B cell (primary cell): ENCODE measurements at regions not wholly inside any gene's neighbourhood (a gene's known extent, or its start where the extent isn't known, plus 50 kb on each side); places are given as distances from the start of the nearest gene placed in this dataset.

Experiments used
- ATAC-seq: fragments of 200-7000 bp; cut with Tn5 transposase; one replicate; pipeline ENCODE4 v1.10.0; 2021; ENCODE audit warnings: low read depth, mild to moderate bottlenecking, moderate number of reproducible peaks, moderate library complexity
- CTCF ChIA-PET: fragments of 350-600 bp; sonication (Branson Sonifier 250); formaldehyde crosslinking; loops from one replicate; lab custom pipeline; 2021; ENCODE audit warnings: antibody characterized with exemption, inconsistent platforms; lab: Charles Lee
- POLR2A ChIA-PET: fragments of 350-600 bp; sonication (Branson Sonifier 250); formaldehyde crosslinking; loops from one replicate; lab custom pipeline; 2021; ENCODE audit warnings: antibody characterized with exemption; lab: Charles Lee
- DNase-seq: peaks from one replicate; pipeline ENCODE4 v3.0.0; 2013
- H2AFZ ChIP-seq: 2 replicates; pipeline ENCODE4 v1.6.1; 2012; ENCODE audit warnings: mild to moderate bottlenecking, low read depth, low read length; ENCODE audit not compliant: insufficient read depth, poor library complexity, severe bottlenecking
- H3K27ac ChIP-seq, 2 donors: 1 replicate in 1 of 2; 2 replicates in 1 of 2; pipeline ENCODE4 v1.5.1; 2012 to 2013; ENCODE audit warnings: low read length in 2 of 2, mild to moderate bottlenecking in 2 of 2, moderate library complexity in 1 of 2
- H3K27me3 ChIP-seq, 4 experiments: fragments of 200-600 bp in 1 of 4; sonication (generic) in 1 of 4; replicated peaks in 1 of 4; 1 replicate in 2 of 4; 2 replicates in 2 of 4; pipeline versions ENCODE4 v1.6.1 to v1.7.0; 2013 to 2016; ENCODE audit warnings: low read length in 3 of 4, mild to moderate bottlenecking in 2 of 4, mixed read lengths in 1 of 4, moderate library complexity in 1 of 4; ENCODE audit not compliant: insufficient read depth in 4 of 4, control insufficient read depth in 3 of 4; ENCODE audit errors: control extremely low read depth in 1 of 4
- H3K36me3 ChIP-seq, 2 experiments: replicated peaks in 1 of 2; 1 replicate in 1 of 2; 2 replicates in 1 of 2; pipeline versions ENCODE4 v1.6.1 to v1.7.1; 2013; ENCODE audit warnings: low read length in 1 of 2; ENCODE audit not compliant: insufficient read depth in 2 of 2, control insufficient read depth in 1 of 2; ENCODE audit errors: control extremely low read depth in 1 of 2, extremely low read depth in 1 of 2
- H3K4me1 ChIP-seq, 2 donors: fragments of 200-600 bp in 1 of 2; sonication (generic) in 1 of 2; 1 replicate in 1 of 2; 2 replicates in 1 of 2; pipeline versions ENCODE4 v1.5.1 to v1.6.1; 2013 to 2017; ENCODE audit warnings: low read length in 2 of 2; ENCODE audit not compliant: control insufficient read depth in 2 of 2, insufficient read depth in 2 of 2
- H3K4me2 ChIP-seq: replicated peaks from 2 replicates; pipeline ENCODE3; 2012; ENCODE audit warnings: mild to moderate bottlenecking, low read depth, low read length; ENCODE audit not compliant: poor library complexity, severe bottlenecking
- H3K4me3 ChIP-seq, 5 experiments: fragments of 200-600 bp in 1 of 5; sonication (generic) in 1 of 5; 1 replicate in 3 of 5; 2 replicates in 2 of 5; pipeline versions ENCODE4 v1.5.1 to v1.7.0; 2011 to 2016; ENCODE audit warnings: low read length in 4 of 5, mild to moderate bottlenecking in 4 of 5, low read depth in 2 of 5, control low read depth in 1 of 5, moderate library complexity in 1 of 5; ENCODE audit not compliant: insufficient read depth in 1 of 5; ENCODE audit errors: control extremely low read depth in 1 of 5, extremely low read depth in 1 of 5
- H3K79me2 ChIP-seq: fragments of 200-600 bp; sonication (generic); one replicate; pipeline ENCODE4 v1.6.0; 2016; ENCODE audit warnings: low read length; ENCODE audit not compliant: control insufficient read depth, insufficient read depth
- H3K9ac ChIP-seq: fragments of 200-600 bp; sonication (generic); 2 replicates; pipeline ENCODE4 v1.6.1; 2017; ENCODE audit warnings: mild to moderate bottlenecking, low read length, moderate library complexity
- H3K9me3 ChIP-seq, 3 donors: one replicate each; pipeline versions ENCODE4 v1.6.1 to v1.7.1; 2013; ENCODE audit warnings: low read length in 2 of 3; ENCODE audit not compliant: control insufficient read depth in 2 of 3, insufficient read depth in 1 of 3; ENCODE audit errors: control extremely low read depth in 1 of 3
- H4K20me1 ChIP-seq: 2 replicates; pipeline ENCODE4 v1.6.0; 2012; ENCODE audit warnings: mild to moderate bottlenecking, low read length; ENCODE audit not compliant: insufficient read depth, control insufficient read depth, poor library complexity, severe bottlenecking
- H3K27ac Mint-ChIP-seq: one replicate; pipeline ENCODE4 v1.8.0; 2021; ENCODE audit warnings: mixed read lengths
- H3K27me3 Mint-ChIP-seq: one replicate; pipeline ENCODE4 v1.8.0; 2021; ENCODE audit warnings: mixed read lengths
- H3K4me1 Mint-ChIP-seq: one replicate; pipeline ENCODE4 v1.8.0; 2021; ENCODE audit warnings: mixed read lengths
- H3K4me3 Mint-ChIP-seq: one replicate; pipeline ENCODE4 v1.8.0; 2021; ENCODE audit warnings: mixed read lengths
- H3K9me3 Mint-ChIP-seq: one replicate; pipeline ENCODE4 v1.8.0; 2022; ENCODE audit warnings: mixed read lengths; ENCODE audit not compliant: insufficient read depth
- EZH2 ChIP-seq: IDR thresholded peaks from 2 replicates; pipeline ENCODE4 v1.6.1; 2012; ENCODE audit warnings: borderline replicate concordance, low read depth, mild to moderate bottlenecking, moderate library complexity, low read length; ENCODE audit not compliant: insufficient read depth, poor library complexity, severe bottlenecking
- WGBS: methylation state at CpG from one replicate; pipeline ENCODE4 v1.1.5; 2013; ENCODE audit warnings: missing lambda C conversion rate; ENCODE audit not compliant: insufficient coverage; 5-methylcytosine and 5-hydroxymethylcytosine counted together
- intact Hi-C: fragments of 100-400 bp; cut with micrococcal nuclease; formaldehyde crosslinking; loops from one replicate; pipeline ENCODE4 v1.10.0; 2022
- TF ChIP-seq, protein P1 (sequence below): fragments of 200-600 bp; IDR thresholded peaks from one replicate; pipeline ENCODE4 v1.8.0; 2022; ENCODE audit warnings: antibody characterized with exemption, mild to moderate bottlenecking

GRCh38 chr14:71482671-71483070 is 449.6 kb upstream of the RGS6 start:
- Mint-ChIP-seq H3K4me1 (peaks cover 39% of the 10 kb centered on the region), H3K27ac (no peak overlapping the region), H3K4me3 (no peak overlapping the region), H3K27me3 (no peaks in the 10 kb centered on the region), H3K9me3 (no peaks in the 10 kb centered on the region)
- Histone ChIP-seq H3K36me3 (peaks cover 4 to 6% of the 10 kb centered on the region in 2 experiments), H3K9me3 (no peaks in the 10 kb centered on the region), H4K20me1 (peaks cover 44% of the 10 kb centered on the region), H3K79me2 (peaks cover 50% of the 10 kb centered on the region), H3K9ac (no peak overlapping the region), H3K4me2 (no peak overlapping the region), H2AFZ (no peak overlapping the region), H3K4me1 (peaks cover 5 to 17% of the 10 kb centered on the region in 2 donors), H3K27ac (no peak overlapping the region), H3K4me3 (no peak overlapping the region), H3K27me3 (no peaks in the 10 kb centered on the region)
- WGBS = 100% methylated on average over 1 of the region's 2 CpGs
- DNase-seq (no peak), ATAC-seq (no peak)
- ChIA-PET POLR2A (no interaction called here), CTCF (no interaction called here)
- TF ChIP-seq EZH2 = no peak
- TF ChIP-seq, protein P1, sequence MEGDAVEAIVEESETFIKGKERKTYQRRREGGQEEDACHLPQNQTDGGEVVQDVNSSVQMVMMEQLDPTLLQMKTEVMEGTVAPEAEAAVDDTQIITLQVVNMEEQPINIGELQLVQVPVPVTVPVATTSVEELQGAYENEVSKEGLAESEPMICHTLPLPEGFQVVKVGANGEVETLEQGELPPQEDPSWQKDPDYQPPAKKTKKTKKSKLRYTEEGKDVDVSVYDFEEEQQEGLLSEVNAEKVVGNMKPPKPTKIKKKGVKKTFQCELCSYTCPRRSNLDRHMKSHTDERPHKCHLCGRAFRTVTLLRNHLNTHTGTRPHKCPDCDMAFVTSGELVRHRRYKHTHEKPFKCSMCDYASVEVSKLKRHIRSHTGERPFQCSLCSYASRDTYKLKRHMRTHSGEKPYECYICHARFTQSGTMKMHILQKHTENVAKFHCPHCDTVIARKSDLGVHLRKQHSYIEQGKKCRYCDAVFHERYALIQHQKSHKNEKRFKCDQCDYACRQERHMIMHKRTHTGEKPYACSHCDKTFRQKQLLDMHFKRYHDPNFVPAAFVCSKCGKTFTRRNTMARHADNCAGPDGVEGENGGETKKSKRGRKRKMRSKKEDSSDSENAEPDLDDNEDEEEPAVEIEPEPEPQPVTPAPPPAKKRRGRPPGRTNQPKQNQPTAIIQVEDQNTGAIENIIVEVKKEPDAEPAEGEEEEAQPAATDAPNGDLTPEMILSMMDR = no peak
- intact Hi-C loops = no loop called here

DNA sequence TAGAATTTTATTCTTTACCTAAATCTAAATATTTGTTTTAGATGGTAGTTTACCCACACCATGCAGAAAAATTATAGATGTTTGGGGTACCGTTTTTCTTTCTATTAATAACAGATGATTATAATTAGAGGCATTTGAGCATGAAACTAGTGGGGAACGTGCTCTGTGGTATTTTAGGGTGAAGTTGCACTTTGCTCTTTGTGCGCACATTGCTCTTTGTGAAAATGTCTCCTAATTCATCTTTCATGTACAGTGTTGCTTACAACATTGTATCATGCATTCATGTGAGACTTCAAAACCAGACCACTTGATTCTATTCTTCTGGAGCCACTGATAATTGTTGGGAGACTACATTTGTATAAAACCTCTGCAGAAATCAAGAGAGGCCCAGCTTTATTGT is 449.1 kb upstream of the RGS6 start:
- Mint-ChIP-seq H3K4me3 (no peak overlapping the region), H3K27ac (no peak overlapping the region), H3K4me1 (peaks cover 39% of the 10 kb centered on the region), H3K9me3 (no peaks in the 10 kb centered on the region), H3K27me3 (no peaks in the 10 kb centered on the region)
- Histone ChIP-seq H3K4me2 (no peak overlapping the region), H2AFZ (no peak overlapping the region), H4K20me1 (peaks cover 47% of the 10 kb centered on the region), H3K4me1 (peaks cover 5 to 14% of the 10 kb centered on the region in 2 donors), H3K27me3 (no peaks in the 10 kb centered on the region), H3K36me3 (peaks cover 4 to 6% of the 10 kb centered on the region in 2 experiments), H3K9me3 (no peaks in the 10 kb centered on the region), H3K79me2 (peaks cover 53% of the 10 kb centered on the region), H3K9ac (no peak overlapping the region), H3K27ac (no peak overlapping the region), H3K4me3 (no peak overlapping the region)
- TF ChIP-seq EZH2 = no peak
- TF ChIP-seq, protein P1 = no peak
- ChIA-PET CTCF (no interaction called here), POLR2A (no interaction called here)
- intact Hi-C loops = no loop called here
- DNase-seq (no peak), ATAC-seq (no peak)
- WGBS = no CpG with 5 or more reads among the region's 3 CpGs
